Psoas muscle (tissue), 7 donors: ENCODE measurements at regions not wholly inside any gene's neighbourhood (a gene's known extent, or its start where the extent isn't known, plus 50 kb on each side); places are given as distances from the start of the nearest gene placed in this dataset.

Source experiments
- ATAC-seq, 4 donors: fragments of 200-7000 bp; cut with Tn5 transposase; one replicate each; pipeline ENCODE4 v1.9.1; 2020; ENCODE audit warnings: moderate library complexity in 3 of 4, mild to moderate bottlenecking in 2 of 4
- DNase-seq, 2 donors: peaks; one replicate each; pipeline ENCODE4 v3.0.0-alpha.2; 2020
- H3K27ac ChIP-seq: fragments of 200-600 bp; one replicate; pipeline ENCODE4 v1.8.0; 2022
- H3K27me3 ChIP-seq, 3 donors: fragments of 200-600 bp in 1 of 3; one replicate each; pipeline versions ENCODE4 v1.6.1 to v1.8.0; 2013 to 2022; ENCODE audit warnings: low read length in 2 of 3, mild to moderate bottlenecking in 2 of 3, moderate library complexity in 1 of 3; ENCODE audit not compliant: insufficient read depth in 3 of 3
- H3K36me3 ChIP-seq, 2 donors: fragments of 200-600 bp in 1 of 2; one replicate each; pipeline versions ENCODE4 v1.6.1 to v1.8.0; 2013 to 2022; ENCODE audit warnings: low read depth in 1 of 2, mild to moderate bottlenecking in 1 of 2, moderate library complexity in 1 of 2; ENCODE audit not compliant: insufficient read depth in 1 of 2
- H3K4me1 ChIP-seq: fragments of 200-600 bp; one replicate; pipeline ENCODE4 v1.8.0; 2022
- H3K4me3 ChIP-seq: fragments of 200-600 bp; one replicate; pipeline ENCODE4 v1.8.0; 2022; ENCODE audit warnings: mild to moderate bottlenecking
- H3K9me3 ChIP-seq: fragments of 200-600 bp; one replicate; pipeline ENCODE4 v1.8.0; 2022
- WGBS, 3 donors: extraction: QIAGEN DNeasy Blood & Tissue Kit; methylation state at CpG; one replicate each; pipeline versions ENCODE4 v1.1.6 to v1.1.7; 2013; 5-methylcytosine and 5-hydroxymethylcytosine counted together
- intact Hi-C, 2 donors: fragments of 100-400 bp; cut with DNase I; formaldehyde crosslinking; loops; one replicate each; pipeline versions ENCODE4 v1.11.0 to v1.14.2; 2022
- TF ChIP-seq, protein P1 (sequence below): fragments of 200-600 bp; IDR thresholded peaks from one replicate; pipeline ENCODE4 v1.8.0; 2022; ENCODE audit warnings: antibody characterized with exemption
- donor health status: healthy with polysubstance abuse.
- donor health status: DM: no; HTN: no; CAD: no; lungs with moderate emphysema.
- donor health status: Bipolar disorder and iron deficiency.
- donor health status: healthy.
- donor health status: DM: yes; HTN: yes; CAD: no.
- donor health status: DM: no; HTN: no; CAD: no.
- donor health status: DM: yes; HTN: yes; CAD: no.

DNA sequence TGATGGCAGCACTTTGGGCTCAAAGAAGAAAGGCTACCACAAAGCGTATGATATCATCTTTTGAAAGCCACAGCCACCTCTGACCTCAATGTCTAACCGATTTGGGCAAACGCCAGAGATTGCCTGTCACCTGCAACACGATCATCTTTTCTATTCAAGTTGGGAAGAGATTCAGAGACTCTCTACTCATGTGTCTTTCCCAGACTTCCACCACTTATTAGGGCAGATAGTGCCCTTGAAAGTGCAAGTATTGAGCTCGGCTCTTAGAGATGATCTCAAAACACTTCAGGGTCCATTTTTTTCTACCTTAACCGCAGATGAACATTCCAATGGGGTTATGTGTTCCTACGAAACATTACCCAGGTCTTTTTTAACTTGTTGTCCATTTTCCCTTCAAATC lies 213.7 kb downstream of the DRD1 start:
- ATAC-seq: no peak
- H3K36me3 ChIP-seq: no peaks in the 10 kb centered on the region
- DNase-seq: no peak
- no peaks in the 10 kb centered on the region for H3K4me1 ChIP-seq
- 67 to 74% (median 74%) methylated on average over 7 of the region's 7 CpGs for WGBS, 3 donors
- TF ChIP-seq, protein P1, sequence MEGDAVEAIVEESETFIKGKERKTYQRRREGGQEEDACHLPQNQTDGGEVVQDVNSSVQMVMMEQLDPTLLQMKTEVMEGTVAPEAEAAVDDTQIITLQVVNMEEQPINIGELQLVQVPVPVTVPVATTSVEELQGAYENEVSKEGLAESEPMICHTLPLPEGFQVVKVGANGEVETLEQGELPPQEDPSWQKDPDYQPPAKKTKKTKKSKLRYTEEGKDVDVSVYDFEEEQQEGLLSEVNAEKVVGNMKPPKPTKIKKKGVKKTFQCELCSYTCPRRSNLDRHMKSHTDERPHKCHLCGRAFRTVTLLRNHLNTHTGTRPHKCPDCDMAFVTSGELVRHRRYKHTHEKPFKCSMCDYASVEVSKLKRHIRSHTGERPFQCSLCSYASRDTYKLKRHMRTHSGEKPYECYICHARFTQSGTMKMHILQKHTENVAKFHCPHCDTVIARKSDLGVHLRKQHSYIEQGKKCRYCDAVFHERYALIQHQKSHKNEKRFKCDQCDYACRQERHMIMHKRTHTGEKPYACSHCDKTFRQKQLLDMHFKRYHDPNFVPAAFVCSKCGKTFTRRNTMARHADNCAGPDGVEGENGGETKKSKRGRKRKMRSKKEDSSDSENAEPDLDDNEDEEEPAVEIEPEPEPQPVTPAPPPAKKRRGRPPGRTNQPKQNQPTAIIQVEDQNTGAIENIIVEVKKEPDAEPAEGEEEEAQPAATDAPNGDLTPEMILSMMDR: no peak
- intact Hi-C loops: no loop called here
- H3K27ac ChIP-seq: no peak overlapping the region
- H3K9me3 ChIP-seq: no peaks in the 10 kb centered on the region
- H3K27me3 ChIP-seq: no peaks in the 10 kb centered on the region
- no peak overlapping the region for H3K4me3 ChIP-seq

DNA sequence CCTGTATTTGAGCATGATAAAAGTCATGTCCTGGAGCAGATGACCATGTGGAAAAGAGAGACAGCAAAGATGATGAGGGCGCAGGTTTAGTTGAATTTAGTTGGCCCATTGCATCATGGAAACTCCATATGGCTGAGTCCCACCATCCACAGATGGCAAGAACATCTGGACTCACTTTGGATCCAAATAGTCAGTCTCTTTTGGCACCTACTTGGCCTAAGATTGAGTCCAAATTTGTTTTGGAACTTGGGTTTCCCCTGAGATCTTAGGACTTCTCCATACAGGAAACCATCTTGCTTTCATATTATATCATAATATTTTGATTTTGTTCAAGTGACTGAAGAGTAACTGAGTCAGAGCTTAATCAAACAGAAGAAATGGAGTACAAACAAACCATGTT lies 217.5 kb downstream of the DRD1 start:
- intact Hi-C loops: no loop called here
- H3K4me3 ChIP-seq: no peak overlapping the region
- WGBS, 3 donors: 22 to 40% (median 32%) methylated on average over 1 of the region's 1 CpG
- TF ChIP-seq, protein P1: no peak
- no peak for DNase-seq
- no peaks in the 10 kb centered on the region for H3K9me3 ChIP-seq
- no peak for ATAC-seq
- no peaks in the 10 kb centered on the region for H3K27me3 ChIP-seq
- no peaks in the 10 kb centered on the region for H3K36me3 ChIP-seq
- H3K4me1 ChIP-seq: no peaks in the 10 kb centered on the region
- no peak overlapping the region for H3K27ac ChIP-seq

DNA sequence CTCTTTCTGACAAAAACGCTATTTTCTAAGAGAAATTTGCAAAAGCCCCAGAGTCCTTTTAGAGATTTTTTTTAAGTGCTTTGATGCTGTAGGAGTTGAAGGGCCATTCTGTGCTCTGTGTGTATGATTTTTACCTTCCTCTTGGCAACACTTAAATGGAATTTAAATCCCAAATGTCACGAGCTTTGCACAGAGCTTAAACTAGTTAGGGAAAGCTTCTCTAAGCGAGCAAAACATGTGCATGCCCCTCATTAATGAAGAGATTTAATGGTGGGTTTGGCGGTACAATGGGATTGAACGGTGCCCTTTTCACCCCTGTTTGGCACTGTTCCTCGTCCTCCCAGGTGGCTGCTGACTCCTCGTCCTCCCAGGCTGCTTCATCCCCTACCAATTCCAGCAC lies 220.7 kb downstream of the DRD1 start:
- no peaks in the 10 kb centered on the region for H3K9me3 ChIP-seq
- no peaks in the 10 kb centered on the region for H3K4me1 ChIP-seq
- no peaks in the 10 kb centered on the region for H3K36me3 ChIP-seq
- intact Hi-C loops: no loop called here
- no peak for DNase-seq
- no peak overlapping the region for H3K27ac ChIP-seq
- no peaks in the 10 kb centered on the region for H3K27me3 ChIP-seq
- WGBS, 3 donors: 15 to 23% (median 21%) methylated on average over 7 of the region's 7 CpGs
- TF ChIP-seq, protein P1: no peak
- H3K4me3 ChIP-seq: no peak overlapping the region
- no peak for ATAC-seq

DNA sequence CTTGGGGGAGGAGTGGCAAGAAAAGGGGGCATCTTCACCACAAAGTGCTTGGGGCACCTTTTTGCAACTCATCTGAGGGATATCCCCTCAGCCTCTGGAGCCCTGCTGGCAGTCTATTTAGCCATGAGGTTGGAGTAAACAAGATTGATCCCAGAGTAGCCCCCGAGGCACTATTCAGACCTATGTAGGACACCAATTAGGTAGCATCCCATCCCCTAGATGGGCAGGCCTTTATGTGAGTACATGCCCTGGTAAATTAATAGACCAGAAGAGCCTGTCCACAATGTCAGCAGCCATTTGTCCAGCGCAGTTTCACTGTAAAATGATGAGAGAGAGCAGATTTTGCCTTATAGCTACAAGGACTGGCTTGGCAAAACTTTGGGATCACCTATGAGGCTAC lies 221.4 kb downstream of the DRD1 start:
- intact Hi-C loops: no loop called here
- WGBS, 3 donors: 75 to 88% (median 87%) methylated on average over 2 of the region's 2 CpGs

DNA sequence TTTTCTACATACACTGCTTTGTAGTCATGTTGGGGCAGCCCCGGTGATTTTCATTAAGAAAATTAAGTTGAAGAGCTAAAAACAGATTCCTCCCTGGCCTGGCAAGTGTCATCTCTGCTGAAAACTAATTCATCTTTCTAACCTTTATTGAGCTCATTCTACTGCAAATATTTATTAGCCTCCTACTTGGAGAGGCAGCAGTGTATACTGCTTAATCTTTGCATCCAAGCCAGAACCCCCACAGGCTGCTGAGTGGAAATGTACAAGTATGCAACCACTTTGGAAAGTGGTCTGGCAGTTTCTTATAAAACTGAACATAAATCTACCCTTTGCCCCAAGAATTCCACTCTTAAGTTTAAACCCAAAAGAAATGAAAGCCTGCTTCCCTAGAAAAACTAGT lies 223.4 kb downstream of the DRD1 start:
- Histone ChIP-seq H3K9me3 (no peaks in the 10 kb centered on the region), H3K4me3 (no peak overlapping the region), H3K36me3 (no peaks in the 10 kb centered on the region), H3K27ac (no peak overlapping the region), H3K27me3 (peaks cover 0 to 1% (median 0%) of the 10 kb centered on the region in 3 donors), H3K4me1 (no peaks in the 10 kb centered on the region)
- intact Hi-C loops: no loop called here
- DNase-seq: no peak
- ATAC-seq: no peak
- TF ChIP-seq, protein P1: no peak
- 87 to 93% (median 91%) methylated on average over 1 of the region's 1 CpG for WGBS, 3 donors

More for the DNA sequence above, 221.4 kb downstream of the DRD1 start:
- Histone ChIP-seq H3K4me3 (no peak overlapping the region), H3K4me1 (no peaks in the 10 kb centered on the region), H3K36me3 (no peaks in the 10 kb centered on the region), H3K9me3 (no peaks in the 10 kb centered on the region), H3K27me3 (no peaks in the 10 kb centered on the region), H3K27ac (no peak overlapping the region)
- TF ChIP-seq, protein P1: no peak
- no peak for ATAC-seq
- no peak for DNase-seq
